Islet of Langerhans (tissue), 1 donor: ENCODE measurements at regions not wholly inside any gene's neighbourhood (a gene's known extent, or its start where the extent isn't known, plus 50 kb on each side); places are given as distances from the start of the nearest gene placed in this dataset.

ENCODE experiments used
- FAIRE-seq: peaks from one replicate; lab custom pipeline; 2011; peaks lifted over from hg19 to GRCh38; lab: Jason Lieb, UNC

DNA sequence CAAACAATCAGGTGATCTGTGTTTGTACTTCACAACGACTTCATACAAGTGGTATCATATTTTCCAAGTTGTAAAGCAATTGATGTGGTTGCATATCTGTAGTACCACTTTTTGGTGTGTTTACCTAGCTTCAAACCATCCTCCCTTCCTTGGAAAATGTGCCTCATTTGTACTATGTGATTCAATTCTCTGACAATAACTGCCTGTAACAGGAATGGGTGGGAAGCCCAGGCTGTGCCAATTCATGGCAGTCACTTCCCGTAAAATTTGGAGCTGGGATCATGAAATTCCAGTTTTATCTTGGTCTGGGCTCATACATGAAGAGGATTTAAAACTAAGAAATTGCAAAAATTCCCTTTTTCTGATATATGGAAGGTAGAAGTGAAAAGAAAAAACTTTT, 250.1 kb downstream of the DIO2 start:
- FAIRE-seq = no peak

GRCh38 chr14:79960288-79960687, 251.0 kb downstream of the DIO2 start:
- FAIRE-seq = no peak

DNA sequence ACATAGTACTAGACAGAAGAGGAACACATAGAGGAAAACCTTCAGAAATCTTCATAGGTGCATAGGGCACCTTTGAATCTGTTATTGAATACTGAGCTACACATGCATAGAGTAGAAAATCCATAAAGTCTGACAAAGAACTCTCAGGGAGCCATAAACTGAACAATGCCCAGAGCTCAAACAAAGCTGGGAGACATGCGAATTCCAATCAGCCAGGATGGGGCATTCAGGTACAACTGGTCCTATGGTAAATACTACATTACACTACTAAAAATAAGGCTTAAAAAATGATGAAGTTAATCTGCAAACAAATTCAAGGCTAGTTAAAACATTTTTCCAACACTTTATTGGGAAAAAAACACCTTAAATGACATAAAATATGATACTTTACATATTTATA, 259.7 kb downstream of the DIO2 start:
- FAIRE-seq = no peak

DNA sequence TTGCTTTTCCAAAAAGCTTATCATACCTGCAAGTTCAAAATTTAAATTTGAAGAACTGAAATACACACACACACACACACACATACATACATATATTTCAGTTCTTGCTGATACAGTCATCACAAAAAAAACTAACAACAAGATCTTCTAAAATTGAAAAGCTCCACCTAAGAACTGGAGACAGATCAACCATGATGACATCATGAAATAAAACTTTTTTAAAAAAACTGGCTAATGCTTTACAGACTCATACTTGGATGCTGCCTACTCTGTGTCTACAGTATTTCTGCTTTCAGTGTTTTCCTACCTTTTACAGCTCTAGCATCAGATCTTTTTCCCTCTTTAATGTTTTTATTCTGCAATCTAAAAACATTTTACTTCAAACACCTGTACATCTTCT, 261.4 kb downstream of the DIO2 start:
- FAIRE-seq = no peak

DNA sequence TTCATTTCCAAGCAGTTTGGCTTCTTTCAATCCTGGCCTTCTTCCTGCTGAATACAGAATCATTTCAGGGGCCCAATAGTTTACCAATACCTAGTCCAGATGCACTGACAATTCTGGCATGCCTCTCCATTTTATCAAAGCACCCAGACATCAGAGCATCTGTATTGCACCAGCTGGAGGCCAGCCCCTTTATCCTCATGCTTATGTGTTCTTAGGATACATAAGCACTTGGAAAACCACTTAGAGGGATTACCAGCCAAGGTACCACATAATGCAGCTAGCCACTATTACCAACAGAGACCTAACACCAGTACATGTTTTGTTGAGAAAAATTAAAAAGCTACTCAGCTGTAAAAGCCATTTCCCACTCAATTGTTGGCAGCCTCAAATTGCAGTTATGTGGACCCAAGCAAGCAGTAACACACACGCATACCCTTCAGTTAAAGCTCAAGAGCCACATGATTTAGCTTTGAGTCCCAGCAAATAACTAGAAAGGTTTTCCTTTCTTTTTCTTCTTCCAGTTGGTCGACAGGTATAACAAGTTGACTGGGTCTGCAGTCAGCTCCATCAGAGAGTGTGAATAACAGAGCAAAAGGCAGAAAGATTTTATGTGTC, 263.8 kb downstream of the DIO2 start:
- no peak for FAIRE-seq

DNA sequence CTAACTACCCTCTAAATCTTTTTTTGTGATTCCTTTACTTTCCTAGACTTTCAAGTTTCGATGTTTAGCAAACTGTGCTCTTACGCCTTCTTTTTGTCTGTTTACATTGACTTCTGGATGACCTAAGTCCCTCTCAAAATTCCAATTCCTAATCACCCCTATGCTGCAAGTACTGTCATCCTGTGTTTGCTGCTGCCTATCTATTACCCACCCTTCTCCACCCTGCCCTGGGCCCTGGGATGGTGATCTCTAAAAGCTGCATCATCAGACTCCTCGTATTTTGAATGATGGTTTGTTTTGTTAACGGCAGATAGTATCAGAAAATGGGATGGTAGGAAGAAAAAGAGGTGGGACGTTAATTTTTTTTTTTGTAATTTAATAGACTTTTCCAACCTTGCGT, 272.1 kb downstream of the DIO2 start:
- no peak for FAIRE-seq

DNA sequence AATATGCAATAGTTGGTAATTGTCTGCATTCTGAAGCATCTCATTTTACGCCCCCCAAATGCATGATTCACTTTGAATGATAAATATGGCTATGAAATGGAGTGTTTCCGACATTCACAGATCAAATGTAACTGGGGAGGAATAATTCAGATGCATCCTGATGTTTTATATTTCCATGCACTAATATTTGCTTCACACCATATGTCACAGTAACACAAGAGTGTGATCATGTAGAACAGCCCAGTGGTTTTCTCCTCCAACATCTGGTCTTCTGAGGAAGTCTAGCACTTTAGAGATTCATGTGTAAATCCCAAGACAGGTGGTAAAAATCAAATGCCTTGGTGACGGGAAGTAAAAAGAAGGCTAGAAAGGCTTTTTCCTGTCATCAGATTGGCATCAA, 273.1 kb downstream of the DIO2 start:
- FAIRE-seq = no peak

- FAIRE-seq = no peak
These were observed 273.9 kb downstream of the DIO2 start for GRCh38 chr14:79937433-79937832.

GRCh38 chr14:79924551-79924950, 286.8 kb downstream of the DIO2 start:
- FAIRE-seq = no peak

- no peak for FAIRE-seq
These were observed 291.1 kb downstream of the DIO2 start for GRCh38 chr14:79920180-79920692.
